ENCODE measurements at regions not wholly inside any gene's neighbourhood (a gene's known extent, or its start where the extent isn't known, plus 50 kb on each side); places are given as distances from the start of the nearest gene placed in this dataset.

DNA sequence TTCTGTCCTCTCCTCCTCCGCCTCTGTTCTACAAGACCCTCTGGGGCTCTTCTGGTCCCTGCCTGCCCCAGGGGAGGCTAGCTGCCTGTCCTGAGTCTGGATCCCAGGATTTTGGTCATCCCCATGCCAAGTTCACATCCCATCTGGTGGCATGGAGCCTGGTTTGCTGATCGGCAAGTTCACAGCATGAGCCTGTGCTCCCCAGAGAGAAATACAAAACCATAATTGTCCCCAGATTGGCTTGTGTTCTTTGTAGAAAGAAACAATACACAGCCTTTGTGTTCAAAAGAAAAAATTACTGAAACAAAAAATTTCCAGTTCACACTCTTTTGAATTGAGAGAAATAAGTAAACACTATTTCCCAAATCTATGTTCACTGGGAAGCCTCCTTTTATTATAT is 149.4 kb upstream of the ZC3H12A start:
- TF ChIP-seq, protein P1, sequence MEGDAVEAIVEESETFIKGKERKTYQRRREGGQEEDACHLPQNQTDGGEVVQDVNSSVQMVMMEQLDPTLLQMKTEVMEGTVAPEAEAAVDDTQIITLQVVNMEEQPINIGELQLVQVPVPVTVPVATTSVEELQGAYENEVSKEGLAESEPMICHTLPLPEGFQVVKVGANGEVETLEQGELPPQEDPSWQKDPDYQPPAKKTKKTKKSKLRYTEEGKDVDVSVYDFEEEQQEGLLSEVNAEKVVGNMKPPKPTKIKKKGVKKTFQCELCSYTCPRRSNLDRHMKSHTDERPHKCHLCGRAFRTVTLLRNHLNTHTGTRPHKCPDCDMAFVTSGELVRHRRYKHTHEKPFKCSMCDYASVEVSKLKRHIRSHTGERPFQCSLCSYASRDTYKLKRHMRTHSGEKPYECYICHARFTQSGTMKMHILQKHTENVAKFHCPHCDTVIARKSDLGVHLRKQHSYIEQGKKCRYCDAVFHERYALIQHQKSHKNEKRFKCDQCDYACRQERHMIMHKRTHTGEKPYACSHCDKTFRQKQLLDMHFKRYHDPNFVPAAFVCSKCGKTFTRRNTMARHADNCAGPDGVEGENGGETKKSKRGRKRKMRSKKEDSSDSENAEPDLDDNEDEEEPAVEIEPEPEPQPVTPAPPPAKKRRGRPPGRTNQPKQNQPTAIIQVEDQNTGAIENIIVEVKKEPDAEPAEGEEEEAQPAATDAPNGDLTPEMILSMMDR (IDR thresholded peaks at IDR 0.05) = no peak
- TF ChIP-seq EZH2 (IDR thresholded peaks at IDR 0.05; ENCODE audit: borderline replicate concordance, insufficient read depth, low read depth, low read length, poor library complexity, severe bottlenecking) = no peak
